ENCODE measurements at regions not wholly inside any gene's neighbourhood (a gene's known extent, or its start where the extent isn't known, plus 50 kb on each side); places are given as distances from the start of the nearest gene placed in this dataset.

DNA sequence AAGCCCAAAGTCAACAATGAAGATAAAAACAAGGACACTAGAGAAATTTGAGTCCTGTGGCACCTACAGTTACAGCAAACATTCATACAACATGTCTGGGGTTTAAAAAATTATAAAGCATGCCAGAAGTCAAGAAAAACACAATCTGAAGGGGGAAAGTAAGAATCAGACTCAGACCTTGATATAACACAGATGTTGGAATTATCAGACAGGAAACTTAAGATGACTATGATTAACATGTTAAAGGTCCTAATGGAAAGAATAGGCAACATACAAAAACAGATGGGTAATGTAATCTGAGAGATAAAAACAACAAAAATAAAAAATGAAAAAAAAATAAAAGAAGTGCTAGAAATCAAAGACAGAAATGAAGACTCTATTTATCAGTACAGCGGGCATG lies 446.5 kb downstream of the SPRY1 start:
- H3K9me3 ChIP-seq (ENCODE audit: low read length) = peaks cover 2% of the 10 kb centered on the region
- H2AFZ ChIP-seq (ENCODE audit: low read depth, low read length) = no peak overlapping the region
- H3K4me1 ChIP-seq (ENCODE audit: insufficient read depth, low read length) = peaks cover 10% of the 10 kb centered on the region
- H3K36me3 ChIP-seq (ENCODE audit: insufficient read depth, low read length) = no peaks in the 10 kb centered on the region
- no peak overlapping the region for H3K4me3 ChIP-seq (ENCODE audit: low read length)
- H3K27me3 ChIP-seq (ENCODE audit: insufficient read depth, low read length) = no peaks in the 10 kb centered on the region

DNA sequence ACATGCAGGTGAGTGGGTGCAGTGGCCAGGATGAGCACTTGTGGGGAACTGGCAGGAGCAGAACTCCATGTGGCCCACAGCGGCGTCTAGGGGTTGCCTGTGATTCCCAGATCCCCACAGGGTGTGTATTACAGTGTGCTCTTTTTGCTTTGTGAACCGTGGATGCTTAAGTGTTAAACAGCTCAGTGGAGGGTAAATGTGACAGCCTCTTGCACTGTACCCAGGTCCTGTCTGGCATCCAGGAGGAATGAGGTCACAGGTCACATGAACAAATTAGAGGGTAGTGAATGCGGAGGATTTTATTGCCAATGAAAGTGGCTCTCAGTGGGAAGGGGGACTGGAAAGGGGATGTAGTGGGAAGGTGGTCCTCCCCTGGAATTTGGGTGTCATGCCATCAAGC lies 447.8 kb downstream of the SPRY1 start:
- Histone ChIP-seq H3K36me3 (ENCODE audit: insufficient read depth, low read length) (no peaks in the 10 kb centered on the region), H3K27me3 (ENCODE audit: insufficient read depth, low read length) (no peaks in the 10 kb centered on the region), H3K4me3 (ENCODE audit: low read length) (no peak overlapping the region), H3K9me3 (ENCODE audit: low read length) (peaks cover 2% of the 10 kb centered on the region), H2AFZ (ENCODE audit: low read depth, low read length) (no peak overlapping the region), H3K4me1 (ENCODE audit: insufficient read depth, low read length) (peaks cover 2% of the 10 kb centered on the region)

DNA sequence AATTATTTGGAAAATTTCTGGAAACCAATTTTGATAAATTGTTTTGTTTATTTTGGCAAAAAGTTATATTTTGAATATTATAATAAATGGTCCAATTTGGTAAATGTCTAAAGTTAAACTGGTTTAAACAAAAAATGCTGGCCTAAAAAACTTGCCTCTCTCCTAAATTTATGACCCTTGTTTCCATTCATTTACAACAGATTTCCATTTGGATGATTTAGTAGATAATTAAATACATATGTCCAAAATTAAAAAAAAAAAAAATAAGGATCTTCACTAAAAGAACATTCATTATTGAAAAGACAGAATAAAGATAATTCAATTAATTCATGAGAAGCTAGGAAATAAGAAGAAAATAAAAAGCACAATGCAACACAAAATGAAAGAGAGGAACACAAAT lies 449.5 kb downstream of the SPRY1 start:
- Histone ChIP-seq H3K36me3 (ENCODE audit: insufficient read depth, low read length) (no peaks in the 10 kb centered on the region), H3K4me1 (ENCODE audit: insufficient read depth, low read length) (peaks cover 3% of the 10 kb centered on the region), H3K4me3 (ENCODE audit: low read length) (no peak overlapping the region), H3K27me3 (ENCODE audit: insufficient read depth, low read length) (no peaks in the 10 kb centered on the region), H2AFZ (ENCODE audit: low read depth, low read length) (no peak overlapping the region), H3K9me3 (ENCODE audit: low read length) (peaks cover 2% of the 10 kb centered on the region)

DNA sequence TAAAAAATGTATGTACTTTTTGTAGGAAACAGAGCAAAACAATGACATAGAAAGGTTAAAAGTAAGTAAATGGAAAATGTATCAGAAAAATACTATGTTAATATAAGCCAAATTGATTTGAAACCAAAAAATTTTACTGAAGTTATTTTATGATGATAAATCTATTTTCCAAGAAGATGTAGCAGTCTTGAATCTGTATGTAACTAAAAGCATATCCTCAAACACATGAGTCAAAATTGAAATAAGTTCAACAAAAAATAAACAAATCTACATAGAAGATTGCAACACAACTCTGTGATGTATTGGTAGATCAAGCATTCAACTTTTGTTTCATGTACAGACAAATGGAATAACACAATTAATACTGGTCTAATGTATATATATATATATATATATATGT lies 450.0 kb downstream of the SPRY1 start:
- Histone ChIP-seq H3K9me3 (ENCODE audit: low read length) (peaks cover 2% of the 10 kb centered on the region), H3K36me3 (ENCODE audit: insufficient read depth, low read length) (no peaks in the 10 kb centered on the region), H3K27me3 (ENCODE audit: insufficient read depth, low read length) (no peaks in the 10 kb centered on the region), H3K4me1 (ENCODE audit: insufficient read depth, low read length) (peaks cover 3% of the 10 kb centered on the region), H3K4me3 (ENCODE audit: low read length) (no peak overlapping the region), H2AFZ (ENCODE audit: low read depth, low read length) (no peak overlapping the region)

DNA sequence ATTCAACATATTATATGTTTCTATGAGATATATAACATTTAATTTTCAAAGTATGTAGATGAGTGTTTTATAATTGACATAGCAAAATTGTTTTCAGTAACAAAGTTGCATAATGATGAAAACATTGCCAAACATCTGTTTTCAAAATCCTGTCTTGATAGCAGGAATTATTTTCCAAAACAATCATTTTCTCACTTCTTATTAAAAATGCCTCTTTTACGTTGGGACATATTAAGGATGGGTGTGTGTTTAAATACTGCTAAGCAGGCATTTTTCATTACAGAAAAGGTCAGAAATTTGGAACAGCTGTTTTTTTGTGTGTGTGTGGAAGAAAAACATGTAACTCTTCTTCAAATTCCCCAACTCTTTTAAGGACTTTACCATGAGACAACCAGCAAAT lies 452.0 kb downstream of the SPRY1 start:
- Histone ChIP-seq H3K4me3 (ENCODE audit: low read length) (no peak overlapping the region), H2AFZ (ENCODE audit: low read depth, low read length) (no peak overlapping the region), H3K4me1 (ENCODE audit: insufficient read depth, low read length) (peaks cover 3% of the 10 kb centered on the region), H3K27me3 (ENCODE audit: insufficient read depth, low read length) (no peaks in the 10 kb centered on the region), H3K36me3 (ENCODE audit: insufficient read depth, low read length) (no peaks in the 10 kb centered on the region), H3K9me3 (ENCODE audit: low read length) (peaks cover 2% of the 10 kb centered on the region)

DNA sequence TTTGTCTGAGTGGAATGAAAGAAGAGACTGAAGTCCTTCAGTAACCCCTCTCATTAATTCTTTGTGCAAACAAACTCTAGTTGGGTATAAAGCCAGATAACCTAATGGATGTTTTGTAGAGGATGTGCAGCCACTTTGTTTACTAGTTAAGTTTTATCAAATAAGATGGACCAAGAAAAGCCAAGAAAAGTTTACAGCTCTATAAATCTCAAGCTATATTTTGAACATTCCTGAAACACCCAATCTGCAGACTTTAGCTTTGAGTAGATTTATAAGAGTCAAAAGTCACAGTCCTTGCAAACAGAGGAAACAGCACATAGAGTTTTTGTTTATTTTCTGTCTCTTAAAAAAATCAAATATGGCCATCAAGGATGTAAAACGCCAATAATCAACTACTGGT lies 452.9 kb downstream of the SPRY1 start:
- H2AFZ ChIP-seq (ENCODE audit: low read depth, low read length) = no peak overlapping the region
- no peaks in the 10 kb centered on the region for H3K27me3 ChIP-seq (ENCODE audit: insufficient read depth, low read length)
- peaks cover 3% of the 10 kb centered on the region for H3K4me1 ChIP-seq (ENCODE audit: insufficient read depth, low read length)
- peaks cover 1% of the 10 kb centered on the region for H3K9me3 ChIP-seq (ENCODE audit: low read length)
- H3K36me3 ChIP-seq (ENCODE audit: insufficient read depth, low read length) = no peaks in the 10 kb centered on the region
- H3K4me3 ChIP-seq (ENCODE audit: low read length) = no peak overlapping the region

DNA sequence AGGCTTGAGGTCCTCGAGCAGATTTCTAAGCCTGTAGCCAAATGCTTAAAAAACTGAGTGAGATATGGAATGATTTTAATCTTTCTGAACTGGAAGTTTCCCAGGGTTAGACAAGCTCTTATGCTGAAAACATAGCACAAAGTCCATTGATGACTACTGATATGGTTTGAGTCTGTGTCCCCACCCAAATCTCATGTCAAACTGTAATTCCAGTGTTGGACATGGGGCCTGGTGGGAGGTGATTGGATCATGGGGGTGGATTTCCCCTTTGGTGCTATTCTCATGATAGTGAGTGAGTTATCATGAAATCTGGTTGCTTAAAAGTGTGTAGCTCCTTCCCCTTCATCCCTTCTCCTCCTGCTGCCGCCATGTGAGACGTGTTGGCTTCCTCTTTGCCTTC lies 454.9 kb downstream of the SPRY1 start:
- Histone ChIP-seq H3K9me3 (ENCODE audit: low read length) (no peaks in the 10 kb centered on the region), H2AFZ (ENCODE audit: low read depth, low read length) (no peak overlapping the region), H3K4me1 (ENCODE audit: insufficient read depth, low read length) (peaks cover 7% of the 10 kb centered on the region), H3K27me3 (ENCODE audit: insufficient read depth, low read length) (no peaks in the 10 kb centered on the region), H3K36me3 (ENCODE audit: insufficient read depth, low read length) (no peaks in the 10 kb centered on the region), H3K4me3 (ENCODE audit: low read length) (no peak overlapping the region)

DNA sequence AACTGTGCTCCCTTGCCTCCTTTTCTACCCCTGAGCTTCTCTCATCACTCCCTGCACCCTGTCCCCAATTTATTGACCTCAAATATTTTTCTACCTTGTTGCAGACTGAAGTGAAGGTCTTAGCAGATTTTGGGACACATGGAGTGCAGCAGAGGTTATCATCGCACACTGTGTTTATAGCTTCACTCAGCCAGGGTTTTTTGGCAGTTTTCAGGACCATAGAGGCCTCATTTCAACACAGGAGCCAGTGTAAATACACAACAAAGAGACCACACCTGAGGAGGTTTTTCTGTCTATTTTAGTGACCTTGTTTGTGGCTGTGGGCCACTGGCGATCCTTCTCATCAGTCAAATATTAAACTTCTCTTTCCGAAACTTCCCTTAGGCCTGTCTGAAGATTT lies 457.1 kb downstream of the SPRY1 start:
- Histone ChIP-seq H2AFZ (ENCODE audit: low read depth, low read length) (no peak overlapping the region), H3K4me3 (ENCODE audit: low read length) (no peak overlapping the region), H3K36me3 (ENCODE audit: insufficient read depth, low read length) (no peaks in the 10 kb centered on the region), H3K9me3 (ENCODE audit: low read length) (no peaks in the 10 kb centered on the region), H3K27me3 (ENCODE audit: insufficient read depth, low read length) (no peaks in the 10 kb centered on the region), H3K4me1 (ENCODE audit: insufficient read depth, low read length) (peaks cover 13% of the 10 kb centered on the region)

DNA sequence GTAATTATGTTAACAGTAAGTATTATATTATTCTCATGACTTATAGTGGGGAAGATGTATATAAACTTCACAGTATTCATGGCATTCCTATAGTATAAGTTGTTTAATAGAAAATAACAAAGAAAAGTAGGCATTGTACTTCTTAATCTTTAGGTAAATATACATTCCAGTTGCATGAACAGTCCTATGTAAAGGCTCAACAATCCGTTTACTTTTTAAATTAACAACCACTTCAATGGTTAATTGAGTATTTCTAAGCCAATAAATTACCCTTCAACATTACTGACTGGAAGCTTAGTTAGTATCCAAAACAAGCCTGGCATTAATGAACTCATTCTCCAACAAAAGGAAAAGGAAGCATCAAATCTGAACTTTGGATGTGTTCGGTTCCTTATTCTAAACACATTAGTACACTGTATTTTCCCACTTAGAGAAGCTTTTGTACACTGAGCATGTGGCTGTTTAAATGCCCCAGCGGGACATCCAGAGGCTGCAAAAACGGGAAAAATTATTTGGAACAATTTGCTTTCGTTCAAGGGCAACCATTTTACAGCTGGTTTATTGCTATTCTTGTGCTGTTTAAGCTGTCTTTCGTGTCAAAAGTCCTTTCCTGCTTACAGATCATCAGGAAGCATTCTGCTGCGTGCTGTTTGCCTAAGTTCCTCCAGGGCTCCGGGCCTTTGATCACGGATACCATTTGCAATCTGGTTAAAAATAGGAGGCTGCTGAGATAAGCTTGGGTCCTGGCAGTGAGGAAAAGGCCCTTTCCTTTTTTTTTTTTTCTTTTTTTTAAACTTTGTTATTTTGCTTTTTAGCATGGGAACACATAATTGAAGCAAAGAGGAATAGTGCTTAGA lies 460.3 kb downstream of the SPRY1 start:
- Histone ChIP-seq H3K36me3 (ENCODE audit: insufficient read depth, low read length) (no peaks in the 10 kb centered on the region), H3K4me1 (ENCODE audit: insufficient read depth, low read length) (peaks cover 9% of the 10 kb centered on the region), H3K4me3 (ENCODE audit: low read length) (peak overlapping the region; percentile 38), H2AFZ (ENCODE audit: low read depth, low read length) (peak overlapping the region; percentile 75), H3K9me3 (ENCODE audit: low read length) (no peaks in the 10 kb centered on the region), H3K27me3 (ENCODE audit: insufficient read depth, low read length) (no peaks in the 10 kb centered on the region)

DNA sequence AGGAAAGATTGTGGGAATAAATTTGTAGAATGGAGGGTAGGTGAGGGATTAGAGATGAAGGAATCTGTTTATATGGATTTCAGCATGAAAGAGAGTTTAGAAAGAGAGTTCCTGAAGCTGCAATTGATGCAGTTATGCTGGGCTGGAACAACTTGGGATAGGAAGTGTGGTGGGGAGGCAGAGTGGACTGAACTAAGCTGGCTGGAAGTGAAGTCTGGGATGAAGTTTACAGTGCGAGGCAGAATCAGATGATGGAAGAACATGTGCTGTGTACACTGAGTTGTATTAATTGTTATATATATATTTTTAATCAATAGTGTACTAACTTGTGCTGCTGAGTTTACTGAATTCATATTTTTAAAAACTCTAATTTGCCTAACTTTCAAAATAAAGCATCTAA lies 461.9 kb downstream of the SPRY1 start:
- no peaks in the 10 kb centered on the region for H3K9me3 ChIP-seq (ENCODE audit: low read length)
- no peak overlapping the region for H3K4me3 ChIP-seq (ENCODE audit: low read length)
- H3K4me1 ChIP-seq (ENCODE audit: insufficient read depth, low read length) = peaks cover 9% of the 10 kb centered on the region
- no peaks in the 10 kb centered on the region for H3K27me3 ChIP-seq (ENCODE audit: insufficient read depth, low read length)
- no peak overlapping the region for H2AFZ ChIP-seq (ENCODE audit: low read depth, low read length)
- H3K36me3 ChIP-seq (ENCODE audit: insufficient read depth, low read length) = no peaks in the 10 kb centered on the region

DNA sequence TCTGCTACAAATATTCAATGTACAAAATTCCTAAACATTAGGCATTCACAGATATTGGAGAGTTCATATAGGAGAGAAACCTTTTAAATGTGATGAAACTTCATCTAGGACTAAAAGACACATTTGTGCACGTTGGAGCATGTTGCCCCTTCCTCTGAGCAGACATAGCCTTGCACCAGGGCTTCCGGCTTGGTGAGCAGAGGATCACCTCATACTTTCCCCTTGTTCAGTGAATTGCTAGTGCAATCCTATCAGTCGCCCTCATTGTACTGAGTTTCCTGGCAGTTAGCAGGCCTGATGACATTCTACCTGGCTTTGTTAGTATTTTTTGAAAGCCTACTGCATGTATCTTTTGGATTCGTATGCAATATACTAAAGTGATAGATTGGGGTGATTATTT lies 466.2 kb downstream of the SPRY1 start:
- H3K9me3 ChIP-seq (ENCODE audit: low read length) = no peaks in the 10 kb centered on the region
- no peak overlapping the region for H3K4me3 ChIP-seq (ENCODE audit: low read length)
- H3K27me3 ChIP-seq (ENCODE audit: insufficient read depth, low read length) = no peaks in the 10 kb centered on the region
- no peak overlapping the region for H2AFZ ChIP-seq (ENCODE audit: low read depth, low read length)
- H3K36me3 ChIP-seq (ENCODE audit: insufficient read depth, low read length) = no peaks in the 10 kb centered on the region
- no peaks in the 10 kb centered on the region for H3K4me1 ChIP-seq (ENCODE audit: insufficient read depth, low read length)

DNA sequence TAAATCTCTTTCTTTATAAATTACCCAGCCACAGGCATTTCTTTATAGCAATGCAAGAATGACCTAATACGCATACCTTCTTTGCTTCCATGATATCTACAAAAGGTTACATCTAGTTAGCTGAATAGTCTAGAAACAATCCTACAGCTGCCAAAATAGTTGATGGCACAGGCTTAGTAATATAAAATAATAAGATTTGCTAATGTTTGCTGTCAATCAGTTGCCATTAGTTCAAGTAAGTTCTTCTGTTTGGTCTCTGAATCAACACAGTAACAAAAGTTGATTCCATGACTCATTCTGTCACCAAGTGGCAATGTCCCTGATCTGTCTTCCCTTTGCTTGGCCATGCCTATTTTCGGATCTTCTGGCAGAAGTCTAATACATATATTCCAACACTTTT lies 470.2 kb downstream of the SPRY1 start:
- Histone ChIP-seq H3K4me1 (ENCODE audit: insufficient read depth, low read length) (peaks cover 6% of the 10 kb centered on the region), H3K27me3 (ENCODE audit: insufficient read depth, low read length) (no peaks in the 10 kb centered on the region), H2AFZ (ENCODE audit: low read depth, low read length) (no peak overlapping the region), H3K4me3 (ENCODE audit: low read length) (no peak overlapping the region), H3K9me3 (ENCODE audit: low read length) (no peaks in the 10 kb centered on the region), H3K36me3 (ENCODE audit: insufficient read depth, low read length) (no peaks in the 10 kb centered on the region)

DNA sequence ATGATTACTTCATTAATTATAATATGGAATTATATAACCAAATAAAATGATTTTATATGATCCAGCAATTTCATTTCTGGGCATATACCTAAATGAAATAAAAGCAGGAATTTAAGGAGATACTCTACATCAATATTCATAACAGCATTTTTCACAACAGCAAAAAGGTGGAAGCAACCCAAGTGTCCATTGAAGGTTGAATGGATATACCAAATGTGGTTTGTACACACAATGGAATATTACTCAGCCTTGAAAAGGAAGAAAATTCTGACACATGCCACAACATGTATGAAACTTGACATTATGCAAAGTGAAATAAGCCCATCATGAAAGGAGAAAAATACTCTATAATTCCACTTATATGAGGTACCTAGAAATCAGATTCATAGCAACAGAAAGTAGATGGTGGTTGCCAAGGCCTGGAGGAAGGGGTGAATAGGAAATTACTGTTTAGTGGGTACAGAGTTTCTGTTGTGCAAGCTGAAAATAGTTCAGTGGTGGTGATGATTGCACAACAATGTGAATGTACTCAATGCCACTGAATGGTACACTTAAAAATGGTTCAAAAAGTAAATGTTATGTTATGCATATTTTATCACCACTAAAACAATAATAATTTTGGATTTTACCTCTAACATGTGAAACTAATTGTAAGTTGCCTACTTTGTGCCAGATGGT lies 471.5 kb downstream of the SPRY1 start:
- Histone ChIP-seq H3K9me3 (ENCODE audit: low read length) (no peaks in the 10 kb centered on the region), H3K36me3 (ENCODE audit: insufficient read depth, low read length) (no peaks in the 10 kb centered on the region), H2AFZ (ENCODE audit: low read depth, low read length) (no peak overlapping the region), H3K4me1 (ENCODE audit: insufficient read depth, low read length) (peaks cover 6% of the 10 kb centered on the region), H3K4me3 (ENCODE audit: low read length) (no peak overlapping the region), H3K27me3 (ENCODE audit: insufficient read depth, low read length) (no peaks in the 10 kb centered on the region)

Data from neuron (in vitro differentiated cells).